ENCODE measurements at regions not wholly inside any gene's neighbourhood (a gene's known extent, or its start where the extent isn't known, plus 50 kb on each side); places are given as distances from the start of the nearest gene placed in this dataset.

DNA sequence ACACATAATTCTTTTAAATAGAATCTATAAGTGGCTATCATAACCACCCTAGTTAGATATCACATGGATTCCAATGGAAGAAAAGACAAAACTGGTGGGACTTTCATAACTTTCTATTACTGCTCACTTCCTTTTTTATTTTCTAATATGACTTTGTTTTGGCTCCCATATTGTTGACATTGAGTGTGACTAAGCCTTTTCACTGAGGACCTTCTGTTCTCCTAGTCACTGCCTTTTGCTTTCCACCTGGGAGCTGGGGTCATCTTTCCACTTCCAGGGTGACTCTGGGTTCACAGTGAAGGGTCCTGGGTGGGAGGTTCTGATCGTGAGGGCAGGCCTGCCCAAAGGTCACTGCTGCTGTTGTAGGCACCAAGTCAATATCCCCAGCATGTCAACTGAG lies 275.8 kb downstream of the TGFB2 start:
- TF ChIP-seq, protein P1, sequence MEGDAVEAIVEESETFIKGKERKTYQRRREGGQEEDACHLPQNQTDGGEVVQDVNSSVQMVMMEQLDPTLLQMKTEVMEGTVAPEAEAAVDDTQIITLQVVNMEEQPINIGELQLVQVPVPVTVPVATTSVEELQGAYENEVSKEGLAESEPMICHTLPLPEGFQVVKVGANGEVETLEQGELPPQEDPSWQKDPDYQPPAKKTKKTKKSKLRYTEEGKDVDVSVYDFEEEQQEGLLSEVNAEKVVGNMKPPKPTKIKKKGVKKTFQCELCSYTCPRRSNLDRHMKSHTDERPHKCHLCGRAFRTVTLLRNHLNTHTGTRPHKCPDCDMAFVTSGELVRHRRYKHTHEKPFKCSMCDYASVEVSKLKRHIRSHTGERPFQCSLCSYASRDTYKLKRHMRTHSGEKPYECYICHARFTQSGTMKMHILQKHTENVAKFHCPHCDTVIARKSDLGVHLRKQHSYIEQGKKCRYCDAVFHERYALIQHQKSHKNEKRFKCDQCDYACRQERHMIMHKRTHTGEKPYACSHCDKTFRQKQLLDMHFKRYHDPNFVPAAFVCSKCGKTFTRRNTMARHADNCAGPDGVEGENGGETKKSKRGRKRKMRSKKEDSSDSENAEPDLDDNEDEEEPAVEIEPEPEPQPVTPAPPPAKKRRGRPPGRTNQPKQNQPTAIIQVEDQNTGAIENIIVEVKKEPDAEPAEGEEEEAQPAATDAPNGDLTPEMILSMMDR (IDR thresholded peaks at IDR 0.05; ENCODE audit: insufficient read depth, low read length) = no peak
- H3K4me3 ChIP-seq (ENCODE audit: low read depth, low read length) = no peak overlapping the region
- peak; percentile 16 for DNase-seq (ENCODE audit: low read depth)

DNA sequence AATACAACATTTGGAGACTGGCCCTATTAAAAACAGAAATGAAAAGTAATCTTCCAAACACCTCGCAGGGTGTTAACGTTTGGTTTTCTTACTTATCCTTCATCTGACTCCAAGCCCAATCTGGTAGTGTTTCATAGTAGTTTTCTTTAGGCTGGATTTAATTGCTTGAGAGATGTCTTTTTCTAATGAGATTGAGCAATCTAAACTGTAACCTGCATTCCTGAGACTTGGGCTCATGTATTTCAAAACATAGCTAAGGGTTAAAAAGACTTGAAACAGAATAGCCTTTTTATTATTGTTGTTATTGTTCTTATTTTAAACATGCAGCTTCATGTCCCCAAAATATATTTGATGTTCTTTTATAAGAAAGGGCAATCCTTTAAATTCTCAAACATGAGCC lies 278.9 kb downstream of the TGFB2 start:
- no peak for DNase-seq (ENCODE audit: low read depth)
- TF ChIP-seq, protein P1 (IDR thresholded peaks at IDR 0.05; ENCODE audit: insufficient read depth, low read length) = no peak
- H3K4me3 ChIP-seq (ENCODE audit: low read depth, low read length) = no peak overlapping the region

DNA sequence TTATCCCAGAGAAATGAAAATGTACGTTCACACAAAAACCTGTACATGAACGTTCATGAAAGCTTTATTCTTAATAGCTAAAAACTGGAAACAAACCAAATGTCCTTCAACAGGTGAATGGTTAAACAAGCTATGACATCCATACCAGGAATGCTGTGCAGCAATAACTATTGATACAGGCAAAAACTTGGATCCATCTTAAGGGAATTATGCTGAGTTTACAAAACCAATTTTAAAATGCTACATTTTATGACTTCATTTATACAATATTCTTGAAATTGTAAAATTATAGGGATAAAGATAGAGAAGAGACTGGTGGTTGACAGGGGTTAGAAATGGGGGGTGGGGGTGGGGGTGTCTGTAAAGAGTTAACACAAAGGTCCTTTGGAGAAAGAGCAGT lies 280.3 kb downstream of the TGFB2 start:
- no peak overlapping the region for H3K4me3 ChIP-seq (ENCODE audit: low read depth, low read length)
- DNase-seq (ENCODE audit: low read depth) = no peak
- TF ChIP-seq, protein P1 (IDR thresholded peaks at IDR 0.05; ENCODE audit: insufficient read depth, low read length) = no peak

DNA sequence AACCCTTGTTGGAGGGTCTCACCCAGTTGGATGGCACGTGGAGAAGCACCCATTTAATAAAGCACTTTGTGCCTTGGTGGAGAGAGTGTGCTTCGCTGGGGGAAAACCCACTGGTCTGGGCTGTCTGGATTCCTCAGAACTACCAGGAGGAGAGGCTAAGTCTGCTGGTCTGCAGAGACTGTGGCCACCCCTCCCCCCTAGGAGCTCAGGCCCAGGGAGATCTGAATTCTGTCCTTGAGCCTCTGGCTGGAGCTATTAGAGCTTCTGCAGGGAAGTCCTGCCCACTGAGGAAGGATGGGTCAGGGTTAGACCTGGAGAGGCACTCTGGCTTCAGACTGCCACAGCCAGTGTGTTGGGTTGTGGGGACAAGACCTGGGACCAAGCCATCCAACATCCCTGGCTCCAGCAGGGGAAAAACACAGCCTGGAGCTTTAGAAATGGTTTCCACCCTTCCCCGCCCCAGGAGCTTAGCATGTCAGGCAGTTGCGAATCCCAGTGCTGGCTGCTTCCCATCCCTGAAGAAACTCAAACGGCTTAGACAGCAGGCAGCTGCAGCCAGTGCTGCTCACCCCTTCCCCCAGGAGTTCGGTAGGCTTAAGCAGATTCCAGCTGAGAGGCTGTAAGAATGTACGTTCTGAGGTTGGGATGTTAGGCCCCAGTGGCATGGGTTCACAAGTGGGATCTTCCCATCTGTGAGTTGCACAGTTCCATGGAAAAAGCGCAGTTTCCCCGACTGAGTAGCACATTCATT lies 288.3 kb downstream of the TGFB2 start:
- TF ChIP-seq, protein P1 (IDR thresholded peaks at IDR 0.05; ENCODE audit: insufficient read depth, low read length) = no peak
- peak; percentile 52 for DNase-seq (ENCODE audit: low read depth)

DNA sequence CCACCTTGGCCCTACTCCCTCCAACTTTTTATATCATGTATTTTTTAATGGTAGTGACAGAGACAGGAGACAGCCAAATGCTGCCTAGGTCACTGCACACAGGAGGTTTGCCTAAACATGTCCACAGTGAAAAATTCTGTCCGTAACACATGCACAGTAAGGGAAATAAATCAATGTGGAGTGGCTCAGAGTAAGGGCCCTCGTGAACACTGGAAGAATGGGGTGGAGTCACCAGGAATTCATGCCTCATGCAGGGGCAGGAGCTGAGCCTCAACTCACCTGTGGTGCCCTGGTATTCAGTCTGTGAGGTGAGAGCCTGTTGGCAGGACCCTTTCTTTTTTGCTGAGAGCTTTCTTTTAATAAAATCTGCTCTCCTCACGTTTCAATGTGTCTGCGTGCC lies 289.1 kb downstream of the TGFB2 start:
- H3K4me3 ChIP-seq (ENCODE audit: low read depth, low read length) = no peak overlapping the region
- DNase-seq (ENCODE audit: low read depth) = no peak
- TF ChIP-seq, protein P1 (IDR thresholded peaks at IDR 0.05; ENCODE audit: insufficient read depth, low read length) = no peak

More for the DNA sequence above, 288.3 kb downstream of the TGFB2 start:
- H3K4me3 ChIP-seq (ENCODE audit: low read depth, low read length) = no peak overlapping the region

DNA sequence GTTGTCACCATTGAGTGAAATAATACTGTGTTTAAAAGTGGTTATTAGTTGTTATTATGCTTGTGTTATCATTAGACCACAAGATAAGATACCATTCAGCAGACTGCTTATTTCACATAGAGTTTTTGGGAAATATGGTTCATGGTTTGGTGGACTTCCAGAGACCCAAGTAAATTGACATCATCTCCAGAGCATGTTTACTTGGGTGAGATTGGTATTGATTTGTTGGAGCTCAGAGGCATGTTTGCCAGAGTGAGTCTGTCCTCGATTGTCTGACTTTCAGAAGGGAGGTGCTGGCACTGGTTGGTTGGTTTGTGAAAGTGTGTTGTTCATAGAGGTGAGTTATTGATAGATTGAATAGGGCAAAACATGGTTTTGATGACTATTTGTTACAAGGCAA lies 291.4 kb downstream of the TGFB2 start:
- no peak overlapping the region for H3K4me3 ChIP-seq (ENCODE audit: low read depth, low read length)
- DNase-seq (ENCODE audit: low read depth) = peak; percentile 76
- TF ChIP-seq, protein P1 (IDR thresholded peaks at IDR 0.05; ENCODE audit: insufficient read depth, low read length) = no peak

DNA sequence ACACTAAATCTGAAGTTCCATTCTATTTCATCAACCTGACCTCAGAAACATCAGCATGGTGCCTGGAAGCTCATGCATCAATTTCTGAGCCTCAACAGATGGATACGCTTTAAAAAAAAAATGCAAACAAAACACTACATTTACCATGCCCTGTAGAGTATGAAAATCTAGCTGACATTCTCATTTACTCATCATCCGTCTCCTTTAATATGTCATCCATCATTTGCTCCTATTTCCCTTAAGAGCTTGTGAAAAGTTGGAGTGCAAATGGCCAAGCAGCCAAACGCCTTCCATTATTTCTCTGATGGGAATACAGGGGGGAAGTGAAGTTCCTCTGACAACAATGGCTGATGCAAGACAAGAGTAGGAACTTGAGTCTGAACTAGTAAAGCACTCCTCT lies 295.0 kb downstream of the TGFB2 start:
- DNase-seq (ENCODE audit: low read depth) = no peak
- TF ChIP-seq, protein P1 (IDR thresholded peaks at IDR 0.05; ENCODE audit: insufficient read depth, low read length) = no peak
- H3K4me3 ChIP-seq (ENCODE audit: low read depth, low read length) = no peak overlapping the region

Measured in fibroblast of the aortic adventitia (primary cell).